ENCODE measurements at regions not wholly inside any gene's neighbourhood (a gene's known extent, or its start where the extent isn't known, plus 50 kb on each side); places are given as distances from the start of the nearest gene placed in this dataset.

- TF ChIP-seq CTCF (IDR thresholded peaks at IDR 0.05), result no peak
- no peak for TF ChIP-seq POLR2A (IDR thresholded peaks at IDR 0.05)
- no peaks in the 10 kb centered on the region for H3K27me3 ChIP-seq
- no peaks in the 10 kb centered on the region for H3K4me1 ChIP-seq
- H3K36me3 ChIP-seq, result no peaks in the 10 kb centered on the region
- DNase-seq, result no peak
- H3K4me3 ChIP-seq, result no peak overlapping the region
- H3K27ac ChIP-seq, result no peak overlapping the region
- H3K9me3 ChIP-seq, result no peaks in the 10 kb centered on the region
Measured at GRCh38 chr9:92173318-92173717, 58.1 kb upstream of the SPTLC1 start.

- no peak for DNase-seq
- no peaks in the 10 kb centered on the region for H3K9me3 ChIP-seq
- no peaks in the 10 kb centered on the region for H3K36me3 ChIP-seq
- no peaks in the 10 kb centered on the region for H3K4me1 ChIP-seq
- no peaks in the 10 kb centered on the region for H3K27me3 ChIP-seq
- no peak overlapping the region for H3K27ac ChIP-seq
- no peak overlapping the region for H3K4me3 ChIP-seq
- no peak for TF ChIP-seq POLR2A (IDR thresholded peaks at IDR 0.05)
- TF ChIP-seq CTCF (IDR thresholded peaks at IDR 0.05), result no peak
Measured at GRCh38 chr9:92171822-92172221, 56.6 kb upstream of the SPTLC1 start.

DNA sequence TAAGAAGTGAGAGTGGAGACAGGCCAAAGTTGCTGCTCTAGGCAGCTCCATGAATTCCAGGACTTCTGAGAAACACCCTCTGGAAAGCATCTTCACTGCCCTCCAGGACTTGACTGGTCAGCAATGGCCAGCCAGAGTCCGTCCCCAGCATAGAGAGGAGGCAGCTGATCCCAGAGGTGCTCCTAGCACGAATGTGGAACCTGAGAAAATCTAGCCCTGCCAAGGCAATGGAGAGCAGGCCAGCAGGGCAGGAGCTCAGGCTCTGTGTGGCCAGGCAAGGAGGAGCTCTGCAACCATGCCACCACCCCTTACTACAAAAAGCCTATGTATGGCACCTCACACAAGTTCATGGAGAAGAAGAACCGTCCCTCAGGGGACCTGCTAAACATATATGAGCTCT lies 56.1 kb upstream of the SPTLC1 start:
- Histone ChIP-seq H3K9me3 (no peaks in the 10 kb centered on the region), H3K4me1 (no peaks in the 10 kb centered on the region), H3K27ac (no peak overlapping the region), H3K4me3 (no peak overlapping the region), H3K27me3 (no peaks in the 10 kb centered on the region), H3K36me3 (no peaks in the 10 kb centered on the region)
- TF ChIP-seq CTCF (IDR thresholded peaks at IDR 0.05), result no peak
- no peak for DNase-seq

GRCh38 chr9:92170848-92171247 lies 55.6 kb upstream of the SPTLC1 start:
- no peak for DNase-seq
- H3K4me3 ChIP-seq, result no peak overlapping the region
- H3K4me1 ChIP-seq, result no peaks in the 10 kb centered on the region
- TF ChIP-seq POLR2A (IDR thresholded peaks at IDR 0.05), result no peak
- TF ChIP-seq CTCF (IDR thresholded peaks at IDR 0.05), result no peak
- no peaks in the 10 kb centered on the region for H3K36me3 ChIP-seq
- no peak overlapping the region for H3K27ac ChIP-seq
- H3K9me3 ChIP-seq, result no peaks in the 10 kb centered on the region
- no peaks in the 10 kb centered on the region for H3K27me3 ChIP-seq

DNA sequence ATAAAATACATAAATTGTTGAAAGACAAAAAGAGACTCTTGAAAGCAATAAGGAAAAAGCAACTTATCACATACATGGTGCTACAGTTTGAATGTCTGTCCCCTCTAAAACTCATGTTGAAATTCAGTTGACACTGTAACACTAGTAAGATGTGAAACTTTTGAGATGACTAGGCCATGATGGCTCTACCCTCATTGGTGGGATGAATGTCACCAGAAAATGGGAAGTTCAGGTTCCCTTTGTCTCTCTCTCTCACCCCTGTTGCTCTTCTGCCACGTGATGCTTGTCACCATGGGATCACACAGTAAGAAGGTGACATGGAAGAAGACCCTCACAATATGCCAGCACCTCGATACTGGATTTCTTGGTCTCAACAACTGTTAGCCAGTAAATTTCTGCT lies 50.3 kb upstream of the SPTLC1 start:
- TF ChIP-seq CTCF (IDR thresholded peaks at IDR 0.05), result no peak
- TF ChIP-seq POLR2A (IDR thresholded peaks at IDR 0.05), result no peak
- Histone ChIP-seq H3K27ac (no peak overlapping the region), H3K4me3 (no peak overlapping the region), H3K36me3 (no peaks in the 10 kb centered on the region), H3K9me3 (no peaks in the 10 kb centered on the region), H3K4me1 (no peaks in the 10 kb centered on the region), H3K27me3 (no peaks in the 10 kb centered on the region)
- no peak for DNase-seq
